NCI-H1417 (cell line): ENCODE measurements at regions not wholly inside any gene's neighbourhood (a gene's known extent, or its start where the extent isn't known, plus 50 kb on each side); places are given as distances from the start of the nearest gene placed in this dataset.

ENCODE experiments used
- DNase-seq, 3 experiments: peaks; one replicate each; lab custom pipeline; 2025; lab: John Stamatoyannopoulos, UW

DNA sequence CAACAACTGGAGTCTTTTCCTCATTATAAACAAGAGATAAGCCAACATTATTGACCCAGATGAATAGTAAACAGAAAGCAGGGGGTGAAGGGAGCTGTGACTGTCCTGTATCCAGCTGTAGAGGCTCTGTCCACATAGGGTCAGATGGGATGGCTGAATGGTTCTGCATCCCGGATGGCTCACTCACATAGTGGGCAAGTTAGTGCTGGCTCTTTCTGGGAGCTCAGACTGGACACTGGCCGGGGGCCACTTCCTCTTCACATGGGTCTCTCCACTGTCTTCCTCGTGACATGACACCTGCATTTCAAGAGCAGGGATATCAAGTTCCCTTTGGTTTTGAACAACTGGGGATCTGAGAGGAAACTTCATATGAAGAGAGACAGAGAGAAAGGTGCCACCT is 969.6 kb upstream of the TMEM132C start:
- no peak for DNase-seq

DNA sequence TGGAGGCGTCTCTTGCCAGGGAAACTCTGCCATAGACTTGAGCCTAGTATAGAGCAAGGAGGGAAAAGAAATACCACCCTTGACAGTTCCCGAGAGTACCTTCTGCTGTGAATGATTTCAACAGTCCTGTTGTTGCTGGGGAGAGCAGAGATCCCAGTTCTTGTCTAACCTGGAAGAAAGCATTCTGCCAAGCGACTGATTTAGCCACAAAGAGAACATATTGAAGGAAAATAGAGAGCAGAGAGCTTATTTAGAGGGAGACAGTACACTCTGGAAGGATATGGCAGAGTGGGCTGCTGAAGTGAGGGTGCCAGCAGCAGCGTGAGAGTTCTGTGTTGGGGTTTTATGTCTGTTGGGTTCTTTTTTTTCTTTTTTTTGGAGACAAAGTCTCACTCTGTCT is 966.9 kb upstream of the TMEM132C start:
- no peak for DNase-seq

DNA sequence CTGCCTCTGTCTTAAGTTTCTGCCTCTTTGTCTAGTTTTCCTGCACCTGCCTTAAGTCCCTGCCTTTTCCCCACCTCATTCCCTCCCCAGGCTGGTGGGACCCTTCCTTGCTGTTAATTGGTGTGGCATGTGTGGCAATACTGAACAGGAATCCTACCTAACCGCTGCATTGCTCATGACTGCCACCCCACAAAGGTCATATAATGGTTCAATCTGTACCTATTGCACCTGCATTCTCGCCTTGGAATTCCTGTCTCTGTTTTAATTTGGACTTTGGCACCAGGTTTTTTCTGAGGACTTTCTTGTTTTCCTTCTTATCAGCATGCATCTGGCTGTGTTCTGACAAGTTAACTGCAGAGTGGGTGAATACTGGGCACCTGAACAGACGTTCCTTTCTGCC is 966.2 kb upstream of the TMEM132C start:
- DNase-seq = no peak

DNA sequence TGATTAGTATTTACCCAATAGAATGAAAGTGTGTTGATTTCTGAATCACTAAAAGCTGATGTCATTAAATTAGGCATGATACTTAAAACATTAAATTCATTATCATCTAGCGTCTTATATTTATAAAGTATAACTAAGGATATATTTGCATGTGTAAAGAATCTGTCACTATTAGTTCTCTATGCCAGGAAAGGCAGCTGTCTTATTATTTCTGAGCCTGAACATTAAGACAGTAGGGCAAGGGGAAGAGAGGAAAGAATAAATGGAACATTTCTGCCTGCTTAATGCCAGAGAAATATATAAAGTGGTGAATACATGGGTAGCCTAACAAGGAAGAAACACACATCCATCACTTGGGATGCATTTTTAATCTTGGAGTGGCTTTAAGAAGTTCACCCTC is 965.1 kb upstream of the TMEM132C start:
- no peak for DNase-seq

DNA sequence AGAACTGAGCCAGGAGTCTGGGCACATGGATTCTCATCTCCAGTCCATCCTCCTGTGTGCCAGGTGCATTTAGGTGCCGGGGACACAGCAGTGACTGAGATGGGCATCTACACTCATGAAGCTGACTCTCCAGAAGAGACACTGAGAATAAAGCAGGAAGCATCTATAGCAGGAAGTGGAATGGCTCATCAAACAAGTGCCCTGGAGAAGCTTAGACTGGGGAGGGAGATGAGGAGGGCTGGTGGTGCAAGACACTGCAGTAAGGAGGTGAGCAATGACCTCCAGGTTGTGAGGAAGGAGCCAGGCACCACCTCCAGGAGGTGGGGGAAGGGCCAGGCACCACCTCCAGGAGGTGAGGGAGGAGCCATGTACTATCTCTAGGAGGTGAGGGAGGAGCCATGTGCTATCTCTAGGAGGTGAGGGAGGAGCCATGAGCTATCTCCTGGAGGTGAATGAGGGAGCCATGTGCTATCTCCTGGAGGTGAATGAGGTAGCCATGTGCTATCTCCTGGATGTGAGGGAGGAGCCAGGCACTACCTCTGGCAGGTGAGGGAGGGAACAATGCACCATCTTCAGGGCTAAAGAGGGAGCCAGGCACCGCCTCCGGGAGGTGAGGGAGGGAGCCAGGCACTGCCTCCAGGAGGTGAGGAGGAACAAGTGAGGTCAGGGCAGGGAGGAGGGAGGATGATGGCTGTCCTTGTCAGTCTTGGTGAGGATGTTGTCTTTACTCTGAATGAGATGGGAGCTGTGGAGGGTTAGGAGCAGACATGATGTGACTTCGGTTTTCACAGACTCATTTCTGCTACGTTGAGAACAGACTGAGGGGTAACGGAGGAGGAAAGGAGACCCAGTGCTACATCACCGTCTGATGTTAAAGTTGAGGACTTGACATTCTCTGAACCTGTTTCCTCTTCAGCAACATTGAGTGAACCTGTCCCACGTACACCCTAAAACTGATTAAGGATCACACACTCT is 961.9 kb upstream of the TMEM132C start:
- DNase-seq = no peak

DNA sequence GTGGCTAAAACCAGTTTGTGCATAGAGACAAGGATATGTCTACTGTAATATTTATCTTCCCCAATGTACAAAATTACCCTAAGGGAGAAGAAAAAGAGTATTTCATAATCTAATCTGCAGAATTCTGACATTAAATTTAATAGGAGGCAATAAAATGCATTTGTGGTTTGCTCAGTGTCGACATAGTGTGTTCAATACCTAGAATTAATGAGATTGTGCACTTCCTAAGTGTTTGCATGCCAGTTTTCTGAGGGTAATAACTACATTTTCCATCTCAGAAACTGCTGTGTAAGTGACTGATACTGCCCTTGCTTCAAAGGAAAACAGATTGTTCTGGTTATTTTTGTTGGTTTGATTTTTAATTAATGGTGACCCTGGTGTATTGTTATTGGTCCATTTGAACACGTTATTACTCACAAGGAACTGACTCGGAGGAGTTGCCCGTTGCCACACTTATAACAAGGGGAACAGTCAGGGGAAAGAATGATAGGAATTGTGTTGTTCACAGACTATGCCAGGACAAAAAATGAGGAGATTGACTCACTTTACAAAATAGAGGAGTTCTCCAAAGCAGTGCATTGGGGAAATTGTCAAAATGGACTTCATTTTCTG is 960.3 kb upstream of the TMEM132C start:
- DNase-seq = no peak

DNA sequence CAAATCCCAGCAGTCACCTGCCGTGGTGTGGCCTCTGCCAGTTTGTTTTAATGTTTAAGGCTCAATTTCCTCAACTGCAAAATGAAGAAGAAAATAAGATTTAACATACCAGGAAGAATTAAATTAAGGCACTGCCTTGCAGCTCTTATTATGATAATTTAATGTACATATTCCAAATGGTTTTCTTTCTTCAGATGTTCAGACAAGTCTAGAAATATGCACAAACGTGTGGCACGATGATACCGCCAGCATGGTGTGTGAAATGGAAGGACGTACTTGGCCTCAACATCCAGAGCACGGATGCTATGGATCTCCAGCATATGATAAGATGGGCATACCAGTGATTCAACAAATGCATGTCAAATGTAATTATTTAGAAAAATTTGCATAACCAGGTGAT is 959.4 kb upstream of the TMEM132C start:
- no peak for DNase-seq

DNA sequence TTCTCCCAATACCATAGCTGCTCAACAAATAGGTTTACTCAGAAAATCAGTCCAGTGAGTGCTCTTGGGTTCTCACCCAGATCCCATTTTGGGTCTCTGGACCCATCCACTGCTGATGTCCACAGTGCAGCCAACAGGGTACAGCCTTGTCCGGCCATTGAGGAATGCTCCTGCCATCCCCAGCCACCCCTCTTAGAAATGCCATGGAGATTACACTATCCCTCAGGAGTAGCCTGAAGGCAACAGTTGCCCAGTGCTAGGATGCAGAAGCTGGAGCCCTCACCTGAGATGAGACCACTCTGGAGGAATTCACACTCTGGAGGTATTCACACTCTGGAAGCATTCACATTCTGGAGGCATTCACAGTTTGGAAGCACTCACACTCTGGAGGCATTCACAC is 958.8 kb upstream of the TMEM132C start:
- DNase-seq = no peak

DNA sequence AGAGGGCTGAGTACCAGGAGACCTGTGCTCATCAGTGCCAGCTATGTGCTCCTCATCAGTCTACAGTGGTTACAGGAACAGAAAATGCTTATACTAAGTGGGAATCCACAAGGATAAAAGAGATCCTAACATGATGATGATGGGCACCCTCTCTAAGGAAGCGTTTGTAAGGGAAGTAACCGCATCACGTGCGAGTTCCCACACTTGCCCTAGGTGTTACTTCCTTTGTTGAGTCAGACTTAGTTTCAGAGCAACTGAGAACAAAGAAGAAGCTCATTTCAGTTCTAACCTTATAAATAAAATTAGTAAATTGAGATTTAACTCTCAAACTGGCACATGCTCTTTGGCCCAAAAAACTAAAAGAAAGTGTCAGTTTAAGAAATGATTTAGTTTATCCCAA is 956.4 kb upstream of the TMEM132C start:
- DNase-seq = no peak

DNA sequence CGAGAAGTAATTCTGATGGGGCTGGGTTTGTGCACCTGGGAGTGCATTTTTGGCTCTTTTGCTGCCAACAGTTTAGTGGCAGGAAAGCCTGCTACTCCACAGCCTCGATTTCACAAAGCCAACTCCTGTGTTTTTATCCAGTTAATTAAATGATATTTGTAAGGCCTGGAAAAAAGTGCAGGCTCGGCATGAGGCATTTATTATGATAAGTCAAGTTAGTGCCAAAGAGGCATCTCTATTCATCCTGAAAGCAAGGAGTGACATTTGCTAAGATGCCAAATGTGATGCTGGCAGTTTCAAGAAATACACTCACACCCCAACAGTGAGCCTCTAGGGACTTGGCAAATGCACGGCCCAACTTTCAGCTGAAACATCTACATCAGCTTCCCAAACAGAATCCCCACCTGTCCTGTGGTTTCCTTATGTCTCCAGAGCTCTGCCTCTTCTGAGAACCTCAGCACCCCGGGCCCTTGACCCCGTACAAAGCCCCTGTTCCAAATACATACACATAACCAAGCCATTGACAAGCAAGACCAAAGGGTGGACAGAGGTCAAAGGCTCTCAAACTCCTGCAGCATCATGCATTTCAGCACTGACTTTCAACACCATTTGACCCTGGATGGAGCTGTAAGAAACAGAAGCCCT is 955.1 kb upstream of the TMEM132C start:
- no peak for DNase-seq

DNA sequence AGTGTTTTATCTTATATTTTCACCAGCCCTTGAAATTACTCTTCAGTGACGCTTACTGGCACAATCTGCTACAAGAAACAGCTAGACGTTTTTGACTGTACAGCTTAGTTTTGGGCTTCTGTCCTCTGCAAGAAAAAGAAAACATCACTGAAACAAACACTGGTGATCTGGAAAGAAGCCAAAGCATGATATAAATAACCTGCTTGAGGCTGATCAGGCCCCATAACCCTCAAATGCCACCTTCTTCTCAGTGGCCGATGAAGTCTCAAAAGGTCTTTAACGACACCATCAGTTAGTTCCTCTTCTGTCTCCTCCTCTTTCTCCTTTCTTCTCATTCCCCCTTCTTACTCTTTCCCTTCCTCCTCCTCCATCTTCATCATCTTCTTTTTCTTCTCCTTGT is 942.3 kb upstream of the TMEM132C start:
- DNase-seq = no peak

DNA sequence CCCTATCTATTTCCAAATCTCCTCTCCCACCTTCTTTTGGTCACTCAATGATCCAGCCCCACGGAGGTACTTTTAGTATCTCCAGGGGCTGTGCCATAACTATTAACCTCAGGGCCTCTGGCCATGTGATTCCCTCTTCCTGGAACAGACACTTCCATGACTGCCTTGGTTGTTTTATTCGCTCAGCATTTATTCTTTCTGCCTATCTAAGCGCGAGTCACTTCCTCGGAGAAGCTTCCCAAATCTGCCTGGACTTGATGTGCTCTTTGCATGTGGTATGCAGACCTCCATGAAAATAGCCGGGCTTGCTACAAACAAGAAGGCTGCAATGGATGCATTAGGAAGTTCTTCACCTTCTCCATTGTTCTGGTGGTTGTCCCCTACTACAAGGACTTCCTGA is 939.0 kb upstream of the TMEM132C start:
- no peak for DNase-seq

DNA sequence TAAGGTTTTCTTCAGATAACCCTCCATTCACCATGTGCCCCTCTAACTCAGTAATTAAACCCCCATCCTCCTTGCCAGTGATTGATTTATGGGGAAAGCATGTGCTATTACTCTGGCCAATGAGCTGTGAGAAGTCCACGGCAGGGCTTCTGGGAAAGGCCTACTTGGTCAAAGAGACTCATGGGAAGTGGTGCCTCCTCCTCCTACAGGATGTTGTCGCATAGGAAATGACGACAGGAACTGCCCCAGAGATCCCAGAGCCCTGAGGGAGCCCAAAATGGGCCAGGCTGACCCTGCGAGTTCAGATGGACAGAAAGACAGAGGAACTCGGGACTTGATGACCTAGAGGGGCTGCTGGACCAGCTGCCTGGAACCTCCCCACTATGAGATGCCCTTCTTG is 938.1 kb upstream of the TMEM132C start:
- no peak for DNase-seq

DNA sequence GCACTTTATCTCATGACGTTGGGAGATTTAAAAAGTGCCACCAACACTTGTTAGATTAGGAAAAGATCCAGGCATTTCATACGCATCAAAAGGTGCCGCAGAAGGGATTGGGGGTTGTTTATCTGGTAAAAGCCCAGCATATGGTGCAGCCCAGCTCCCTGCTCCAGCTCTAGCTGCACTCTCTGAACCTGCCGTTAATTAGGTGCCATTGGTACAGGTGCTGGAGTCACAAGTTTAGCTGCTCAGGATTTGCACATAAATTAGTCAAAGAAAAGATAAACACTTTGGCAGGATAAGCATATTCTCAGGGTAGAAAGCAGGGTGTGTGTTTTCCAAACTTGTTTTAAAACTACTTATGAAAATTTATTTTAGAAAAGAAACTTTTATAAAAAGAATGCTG is 932.6 kb upstream of the TMEM132C start:
- no peak for DNase-seq

DNA sequence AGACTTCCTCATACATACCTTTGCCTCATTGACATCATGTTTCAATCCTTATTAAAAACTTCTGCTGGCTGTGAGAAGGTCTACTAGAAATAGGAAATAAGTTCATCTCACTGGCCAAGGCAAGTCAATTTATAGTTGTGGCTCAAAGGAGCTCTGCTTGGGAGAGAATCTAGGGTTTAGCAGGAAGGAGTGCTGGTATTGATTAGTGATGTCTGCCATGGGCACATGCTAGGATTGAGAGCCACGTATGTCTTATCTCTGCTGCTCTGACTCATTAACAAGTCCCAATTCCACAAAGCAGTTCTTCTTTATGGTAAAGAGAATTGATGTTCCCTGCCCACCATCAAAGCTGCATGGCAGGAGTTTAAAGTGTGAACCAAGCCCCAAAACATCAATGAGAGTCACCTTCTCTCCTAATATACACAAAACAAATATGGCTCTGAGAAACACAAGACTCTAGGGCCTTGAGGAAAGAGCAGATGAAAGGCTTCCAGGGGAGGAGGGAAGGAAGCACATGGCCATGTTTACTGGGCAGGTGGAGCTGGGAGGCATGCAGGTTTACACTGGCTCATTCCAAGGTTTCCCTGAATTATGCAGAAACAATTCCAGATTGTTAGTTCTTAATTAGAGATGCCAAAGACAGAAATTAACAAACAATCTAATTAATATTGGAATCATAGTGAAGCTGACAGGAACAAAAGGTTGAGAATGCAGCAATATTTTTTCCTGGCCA is 931.9 kb upstream of the TMEM132C start:
- no peak for DNase-seq

DNA sequence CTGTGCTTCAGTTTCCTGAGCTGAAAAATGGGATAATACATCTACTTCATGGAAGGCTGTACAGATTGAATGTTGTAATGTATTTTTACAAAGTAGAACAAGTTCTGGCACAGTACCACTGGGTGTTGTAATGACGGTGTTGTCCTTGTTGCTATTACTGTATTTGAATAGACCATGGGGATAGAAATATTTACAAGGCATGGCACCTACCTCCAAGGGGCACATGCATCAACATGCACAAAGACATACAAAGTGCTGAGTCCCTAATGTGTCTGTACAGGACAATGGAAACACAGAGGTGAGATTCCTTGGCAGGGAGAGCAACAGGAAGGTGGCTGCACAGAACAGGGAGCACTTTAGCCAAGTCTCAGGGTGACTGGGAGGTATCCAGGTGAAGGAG is 930.6 kb upstream of the TMEM132C start:
- no peak for DNase-seq

DNA sequence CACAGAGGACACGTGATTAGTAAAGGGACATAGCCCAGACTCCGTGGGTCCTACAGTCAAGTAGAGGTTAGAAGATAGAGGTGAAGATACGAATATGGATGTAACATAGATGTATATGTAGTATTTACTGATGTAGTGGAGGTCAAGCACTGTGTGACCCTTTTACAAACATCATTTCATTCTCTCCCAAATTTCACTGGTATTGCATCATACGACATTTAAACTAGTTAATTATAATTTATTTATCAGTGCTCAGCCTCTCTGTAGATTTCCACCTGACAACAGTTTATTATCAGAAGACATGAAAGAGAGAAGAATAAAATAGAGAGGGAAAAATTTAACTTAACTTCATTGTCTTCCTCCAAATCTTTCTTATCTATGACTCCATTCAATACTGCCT is 927.9 kb upstream of the TMEM132C start:
- no peak for DNase-seq

DNA sequence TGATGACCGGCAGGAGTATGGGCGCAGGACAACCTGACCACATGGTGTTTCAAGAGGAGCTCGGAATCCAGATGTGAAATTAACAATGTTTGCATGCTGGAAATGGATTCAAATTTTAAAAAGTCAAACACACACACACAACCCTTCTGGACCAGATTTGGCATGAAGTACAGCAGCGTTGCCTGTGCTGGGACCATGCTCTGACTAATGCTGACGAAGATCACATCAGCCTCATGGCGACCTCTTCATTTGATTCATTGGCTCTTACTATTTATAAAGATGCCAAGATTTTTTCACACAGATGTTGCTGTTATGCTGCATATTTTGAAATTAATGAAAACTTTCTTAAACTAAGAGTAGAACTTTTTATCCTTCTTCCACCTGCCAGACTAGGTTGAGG is 926.6 kb upstream of the TMEM132C start:
- DNase-seq = no peak

DNA sequence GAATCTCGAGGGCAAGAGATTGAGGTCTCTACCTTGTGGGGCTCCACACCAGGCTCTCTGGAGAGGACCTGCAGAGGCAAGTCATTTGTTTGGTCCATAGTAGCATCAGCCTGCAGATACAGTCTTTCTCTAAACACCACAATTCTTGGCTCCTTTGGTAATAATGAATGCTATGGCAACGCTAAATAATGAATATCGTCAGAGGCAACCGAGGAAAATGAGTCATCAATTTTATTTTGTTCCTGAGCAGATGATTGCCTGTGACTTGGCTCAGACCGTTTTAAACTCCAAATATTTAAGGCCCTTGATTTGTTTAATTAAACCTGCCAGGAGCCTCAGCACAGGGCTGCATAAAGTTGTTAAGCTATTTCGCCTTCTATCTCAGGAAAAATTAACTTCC is 924.1 kb upstream of the TMEM132C start:
- DNase-seq = no peak

DNA sequence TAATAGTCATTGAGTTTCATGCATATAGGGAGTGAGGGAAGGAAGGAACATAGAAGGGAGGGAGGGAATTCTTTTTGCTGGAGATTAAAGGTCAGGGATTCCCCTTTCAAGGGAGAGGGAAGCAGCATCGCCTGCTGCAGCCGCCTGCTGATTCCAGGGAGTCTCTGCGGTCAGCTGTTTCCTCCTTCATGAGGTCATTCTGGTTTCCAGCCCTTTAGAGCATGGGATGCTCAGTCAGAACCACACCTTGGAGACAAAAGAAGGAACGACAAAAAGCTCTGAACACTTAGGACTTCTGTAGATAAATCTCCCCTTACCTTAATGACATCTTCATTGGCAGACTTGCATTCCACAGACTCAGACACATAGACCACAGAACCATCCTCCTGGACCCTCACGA is 923.0 kb upstream of the TMEM132C start:
- no peak for DNase-seq

DNA sequence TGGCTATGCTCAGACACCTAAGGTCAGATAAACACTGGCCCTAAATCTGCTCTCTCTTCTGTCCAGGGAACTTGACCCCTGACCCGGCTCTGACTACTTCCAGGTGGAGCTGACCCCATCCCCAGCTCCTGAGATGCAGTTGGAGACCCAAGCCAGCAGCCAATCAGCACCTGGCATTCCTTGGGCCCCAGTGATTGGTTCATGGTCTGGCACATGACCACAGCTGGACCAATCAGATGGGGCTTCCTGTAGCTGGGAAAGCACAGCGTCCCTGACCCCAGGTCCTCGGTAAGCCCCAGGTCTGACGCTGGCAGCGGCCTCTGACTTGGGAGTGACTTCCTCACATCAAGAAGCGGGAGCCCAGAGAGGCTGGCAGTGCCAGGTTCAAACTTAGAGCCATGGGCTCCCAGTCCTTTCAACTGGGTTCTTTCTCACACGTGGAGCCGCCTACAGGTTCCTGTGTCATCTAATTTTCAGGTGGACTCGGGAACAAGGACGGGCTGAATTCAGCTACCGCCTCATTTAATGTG is 915.4 kb upstream of the TMEM132C start:
- DNase-seq = no peak
